ENCODE measurements at regions not wholly inside any gene's neighbourhood (a gene's known extent, or its start where the extent isn't known, plus 50 kb on each side); places are given as distances from the start of the nearest gene placed in this dataset.

GRCh38 chr3:18611991-18612390 is 186.9 kb upstream of the SATB1 start:
- no peak for TF ChIP-seq CTCF (IDR thresholded peaks at IDR 0.05; ENCODE audit: insufficient read depth in 1 of 2, low read depth in 1 of 2, low read length in 1 of 2, severe bottlenecking in 1 of 2, unreplicated experiment in 1 of 2)
- no peak overlapping the region for H3K4me3 Mint-ChIP-seq (ENCODE audit: unreplicated experiment)

GRCh38 chr3:18609187-18609586 is 184.0 kb upstream of the SATB1 start:
- POLR2A ChIA-PET = no interaction called here
- H3K4me1 Mint-ChIP-seq (ENCODE audit: low read depth, unreplicated experiment) = no peaks in the 10 kb centered on the region

More at GRCh38 chr3:18611991-18612390, 186.9 kb upstream of the SATB1 start:
- ChIA-PET CTCF (no interaction called here), POLR2A (no interaction called here)
- Mint-ChIP-seq H3K9me3 (ENCODE audit: unreplicated experiment) (peaks cover 10% of the 10 kb centered on the region), H3K27me3 (ENCODE audit: insufficient read depth, unreplicated experiment) (no peaks in the 10 kb centered on the region), H3K27ac (ENCODE audit: unreplicated experiment) (no peak overlapping the region), H3K36me3 (ENCODE audit: insufficient read depth, unreplicated experiment) (no peaks in the 10 kb centered on the region), H3K4me1 (ENCODE audit: low read depth, unreplicated experiment) (no peaks in the 10 kb centered on the region)
- Histone ChIP-seq H3K9me3 (no peaks in the 10 kb centered on the region), H3K4me3 (ENCODE audit: low read depth, low read length) (no peak overlapping the region), H3K36me3 (ENCODE audit: control insufficient read depth, insufficient read depth, low read length) (no peaks in the 10 kb centered on the region), H3K4me1 (no peaks in the 10 kb centered on the region), H3K27me3 (replicated peaks; ENCODE audit: control insufficient read depth, insufficient read depth, low read length) (no peaks in the 10 kb centered on the region)
- DNase-seq = no peak
- intact Hi-C loops (cut with micrococcal nuclease; ENCODE audit: unreplicated experiment) = no loop called here
- BruUV-seq (replicated peaks) = no TSS peak

GRCh38 chr3:18597919-18598318 is 172.8 kb upstream of the SATB1 start:
- Mint-ChIP-seq H3K4me1 (ENCODE audit: low read depth, unreplicated experiment) (no peaks in the 10 kb centered on the region), H3K27ac (ENCODE audit: unreplicated experiment) (no peak overlapping the region), H3K9me3 (ENCODE audit: unreplicated experiment) (peaks cover 28% of the 10 kb centered on the region), H3K36me3 (ENCODE audit: insufficient read depth, unreplicated experiment) (no peaks in the 10 kb centered on the region), H3K27me3 (ENCODE audit: insufficient read depth, unreplicated experiment) (no peaks in the 10 kb centered on the region), H3K4me3 (ENCODE audit: unreplicated experiment) (no peak overlapping the region)
- TF ChIP-seq CTCF (IDR thresholded peaks at IDR 0.05; ENCODE audit: insufficient read depth in 1 of 2, low read depth in 1 of 2, low read length in 1 of 2, severe bottlenecking in 1 of 2, unreplicated experiment in 1 of 2) = no peak
- CTCF ChIA-PET = no interaction called here
- Histone ChIP-seq H3K27me3 (replicated peaks; ENCODE audit: control insufficient read depth, insufficient read depth, low read length) (no peaks in the 10 kb centered on the region), H3K36me3 (ENCODE audit: control insufficient read depth, insufficient read depth, low read length) (no peaks in the 10 kb centered on the region), H3K4me3 (ENCODE audit: low read depth, low read length) (no peak overlapping the region), H3K4me1 (no peaks in the 10 kb centered on the region), H3K9me3 (0 out of 2 replicates have a peak, but pooled peaks cover 2% of the 10 kb centered on the region)
- DNase-seq = no peak
- POLR2A ChIA-PET = no interaction called here
- intact Hi-C loops (cut with micrococcal nuclease; ENCODE audit: unreplicated experiment) = no loop called here
- no TSS peak for BruUV-seq (replicated peaks)

More at GRCh38 chr3:18609187-18609586, 184.0 kb upstream of the SATB1 start:
- DNase-seq = no peak
- no peak overlapping the region for H3K27ac Mint-ChIP-seq (ENCODE audit: unreplicated experiment)
- intact Hi-C loops (cut with micrococcal nuclease; ENCODE audit: unreplicated experiment) = no loop called here
- CTCF ChIA-PET = no interaction called here
- Histone ChIP-seq H3K36me3 (ENCODE audit: control insufficient read depth, insufficient read depth, low read length) (no peaks in the 10 kb centered on the region), H3K9me3 (no peaks in the 10 kb centered on the region), H3K4me3 (ENCODE audit: low read depth, low read length) (no peak overlapping the region), H3K4me1 (no peaks in the 10 kb centered on the region), H3K27me3 (replicated peaks; ENCODE audit: control insufficient read depth, insufficient read depth, low read length) (no peaks in the 10 kb centered on the region)
- no peaks in the 10 kb centered on the region for H3K27me3 Mint-ChIP-seq (ENCODE audit: insufficient read depth, unreplicated experiment)
- peaks cover 10% of the 10 kb centered on the region for H3K9me3 Mint-ChIP-seq (ENCODE audit: unreplicated experiment)
- peaks cover 5% of the 10 kb centered on the region for H3K36me3 Mint-ChIP-seq (ENCODE audit: insufficient read depth, unreplicated experiment)
- no peak for TF ChIP-seq CTCF (IDR thresholded peaks at IDR 0.05; ENCODE audit: insufficient read depth in 1 of 2, low read depth in 1 of 2, low read length in 1 of 2, severe bottlenecking in 1 of 2, unreplicated experiment in 1 of 2)
- no peak overlapping the region for H3K4me3 Mint-ChIP-seq (ENCODE audit: unreplicated experiment)
- no TSS peak for BruUV-seq (replicated peaks)

Data from Caco-2 (cell line).